Fibroblast of mammary gland (primary cell): ENCODE measurements at regions not wholly inside any gene's neighbourhood (a gene's known extent, or its start where the extent isn't known, plus 50 kb on each side); places are given as distances from the start of the nearest gene placed in this dataset.
"Not testable (repeated sequence)": the region's sequence is repeated elsewhere in the genome, so short reads cannot be mapped to it uniquely, and the experiment has no call there.

ENCODE experiments used
- DNase-seq: peaks from one replicate; pipeline ENCODE4 v3.0.0-alpha.2; 2010; ENCODE audit warnings: low read depth
- H3K4me3 ChIP-seq: 2 replicates; pipeline ENCODE4 v1.5.1; 2011; ENCODE audit warnings: low read depth, mild to moderate bottlenecking, low read length, moderate library complexity; ENCODE audit not compliant: control insufficient read depth
- TF ChIP-seq, protein P1 (sequence below): conservative IDR thresholded peaks from 2 replicates; pipeline ENCODE4 v1.5.1; 2011; ENCODE audit warnings: low read depth, low read length, inconsistent platforms; ENCODE audit not compliant: control insufficient read depth, insufficient read depth

DNA sequence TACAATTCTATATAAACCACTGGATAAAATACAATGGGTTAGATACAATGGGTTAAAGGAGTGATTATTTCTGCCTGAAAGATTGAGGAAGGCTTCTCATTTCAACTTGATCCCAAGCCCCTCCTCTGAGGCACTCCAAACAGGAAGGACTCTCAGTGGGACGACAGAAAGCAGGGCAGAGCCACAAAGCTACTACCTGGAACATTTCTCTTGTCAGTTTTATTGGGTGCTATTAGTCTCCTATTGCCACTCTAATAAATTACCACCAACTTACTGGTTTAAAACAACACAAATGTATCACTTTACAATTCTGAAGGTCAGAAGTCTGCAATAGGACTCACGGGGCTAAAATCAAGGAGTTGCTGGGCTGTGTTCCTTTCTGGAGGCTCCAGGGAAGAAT, 146.7 kb downstream of the MREG start:
- TF ChIP-seq, protein P1, sequence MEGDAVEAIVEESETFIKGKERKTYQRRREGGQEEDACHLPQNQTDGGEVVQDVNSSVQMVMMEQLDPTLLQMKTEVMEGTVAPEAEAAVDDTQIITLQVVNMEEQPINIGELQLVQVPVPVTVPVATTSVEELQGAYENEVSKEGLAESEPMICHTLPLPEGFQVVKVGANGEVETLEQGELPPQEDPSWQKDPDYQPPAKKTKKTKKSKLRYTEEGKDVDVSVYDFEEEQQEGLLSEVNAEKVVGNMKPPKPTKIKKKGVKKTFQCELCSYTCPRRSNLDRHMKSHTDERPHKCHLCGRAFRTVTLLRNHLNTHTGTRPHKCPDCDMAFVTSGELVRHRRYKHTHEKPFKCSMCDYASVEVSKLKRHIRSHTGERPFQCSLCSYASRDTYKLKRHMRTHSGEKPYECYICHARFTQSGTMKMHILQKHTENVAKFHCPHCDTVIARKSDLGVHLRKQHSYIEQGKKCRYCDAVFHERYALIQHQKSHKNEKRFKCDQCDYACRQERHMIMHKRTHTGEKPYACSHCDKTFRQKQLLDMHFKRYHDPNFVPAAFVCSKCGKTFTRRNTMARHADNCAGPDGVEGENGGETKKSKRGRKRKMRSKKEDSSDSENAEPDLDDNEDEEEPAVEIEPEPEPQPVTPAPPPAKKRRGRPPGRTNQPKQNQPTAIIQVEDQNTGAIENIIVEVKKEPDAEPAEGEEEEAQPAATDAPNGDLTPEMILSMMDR, result no peak

DNA sequence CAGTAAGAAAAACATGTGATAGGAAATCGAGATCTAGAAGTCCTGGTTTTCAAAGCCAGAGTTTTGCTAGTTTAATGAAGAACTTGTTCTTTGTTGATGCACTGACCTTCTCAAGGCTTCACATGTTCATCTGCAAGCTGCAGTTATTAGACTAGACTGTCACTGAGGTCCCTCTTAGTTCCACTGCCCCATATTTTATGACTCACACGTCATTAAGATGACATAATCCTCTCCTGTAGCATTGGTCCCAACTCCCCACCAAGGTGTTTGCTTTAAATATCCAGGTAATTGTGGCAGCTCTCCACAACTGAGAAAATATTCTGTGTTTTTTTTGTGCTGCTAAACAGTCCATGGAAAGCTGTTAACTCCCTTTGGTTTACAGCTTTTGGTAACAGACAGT, 149.7 kb downstream of the MREG start:
- no peak overlapping the region for H3K4me3 ChIP-seq
- TF ChIP-seq, protein P1, result no peak
- no peak for DNase-seq

More for the DNA sequence above, 146.7 kb downstream of the MREG start:
- no peak for DNase-seq
- H3K4me3 ChIP-seq, result no peak overlapping the region

DNA sequence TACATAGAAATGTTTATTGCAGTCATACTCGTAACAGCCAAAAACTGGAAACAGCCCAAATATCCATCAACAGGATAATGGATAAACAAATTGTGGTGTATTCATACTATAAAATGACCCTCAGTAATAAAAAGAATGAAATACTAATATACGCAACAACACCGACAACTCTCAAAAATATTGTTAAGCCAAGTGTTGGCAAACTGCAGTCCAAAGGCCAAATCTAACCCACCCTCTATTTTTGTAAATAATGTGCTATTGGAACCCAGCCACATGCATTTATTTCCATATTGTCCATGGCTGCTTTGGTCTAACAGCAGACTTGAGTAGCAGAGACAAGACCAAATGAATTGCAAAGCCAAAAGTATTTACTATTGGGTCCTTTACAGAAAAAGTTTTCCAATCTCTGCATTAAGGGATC, 151.0 kb downstream of the MREG start:
- TF ChIP-seq, protein P1, result no peak
- DNase-seq, result no peak
- no peak overlapping the region for H3K4me3 ChIP-seq

GRCh38 chr2:215861607-215862350, 151.6 kb downstream of the MREG start:
- TF ChIP-seq, protein P1, result no peak
- H3K4me3 ChIP-seq, result no peak overlapping the region
- DNase-seq, result no peak

GRCh38 chr2:215856080-215856479, 157.3 kb downstream of the MREG start:
- H3K4me3 ChIP-seq, result no peak overlapping the region
- no peak for DNase-seq
- TF ChIP-seq, protein P1, result no peak

DNA sequence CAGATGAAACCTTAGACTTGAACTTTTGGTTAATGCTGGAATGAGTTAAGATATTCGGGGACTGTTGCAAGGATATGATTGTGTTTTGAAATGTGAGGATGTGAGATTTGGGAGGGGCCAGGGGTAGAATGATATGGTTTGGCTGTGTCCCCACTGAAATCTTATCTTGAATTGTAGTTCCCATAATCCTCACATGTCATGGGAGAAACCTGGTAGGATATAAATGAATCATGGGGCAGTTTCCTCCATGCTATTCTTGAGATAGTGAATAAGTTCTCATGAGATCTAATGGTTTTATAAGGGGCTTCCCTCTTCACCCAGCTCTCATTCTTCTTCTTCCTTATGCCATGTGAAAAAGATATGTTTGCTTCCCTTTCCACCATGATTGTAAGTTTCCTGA, 158.0 kb downstream of the MREG start:
- DNase-seq, result not testable (repeated sequence)

DNA sequence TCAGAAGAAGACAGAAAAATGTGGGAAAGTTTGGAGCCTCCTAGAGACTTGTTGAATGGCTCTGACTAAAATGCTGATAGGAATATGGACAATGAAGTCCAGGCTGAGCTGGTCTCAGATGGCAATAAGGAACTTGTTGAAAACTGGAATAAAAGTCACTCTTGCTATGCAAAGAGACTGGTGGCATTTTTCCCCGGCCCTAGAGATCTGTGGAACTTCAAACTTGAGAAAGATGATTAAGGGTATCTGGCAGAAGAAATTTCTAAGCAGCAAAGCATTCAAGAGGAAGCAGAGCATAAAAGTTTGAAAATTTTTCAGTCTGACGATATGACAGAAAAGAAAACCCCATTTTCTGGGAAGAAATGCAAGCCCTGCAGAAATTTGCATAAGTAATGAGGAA, 159.3 kb downstream of the MREG start:
- TF ChIP-seq, protein P1, result no peak

More for the DNA sequence above, 158.0 kb downstream of the MREG start:
- not testable (repeated sequence) for H3K4me3 ChIP-seq

More for the DNA sequence above, 159.3 kb downstream of the MREG start:
- no peak for DNase-seq
- no peak overlapping the region for H3K4me3 ChIP-seq
